IMR-90 (cell line): ENCODE measurements at regions not wholly inside any gene's neighbourhood (a gene's known extent, or its start where the extent isn't known, plus 50 kb on each side); places are given as distances from the start of the nearest gene placed in this dataset.

ENCODE experiments used
- ATAC-seq: fragments of 200-7000 bp; cut with Tn5 transposase; 2 replicates; pipeline ENCODE4 v1.9.1; 2020; ENCODE audit warnings: low read depth, mild to moderate bottlenecking, moderate library complexity
- BruUV-seq: library from RNA; stranded (reverse); fragments of 400-500 nt; replicated peaks from 2 replicates; lab custom pipeline; 2021; lab: Mats Ljungman, UMichigan
- CTCF ChIA-PET: fragments of 300-600 bp; formaldehyde crosslinking; extraction: SDS; loops from one replicate; lab custom pipeline; 2021; ENCODE audit warnings: antibody characterized with exemption; lab: Yijun Ruan, JAX
- POLR2A ChIA-PET: fragments of 300-600 bp; sonication (Branson Sonifier 250); formaldehyde crosslinking; loops from one replicate; lab custom pipeline; 2022; ENCODE audit warnings: antibody characterized with exemption; ENCODE audit not compliant: unreplicated experiment; lab: Charles Lee
- DNase-seq: peaks from one replicate; pipeline ENCODE4 v3.0.0; 2013
- H2AFZ ChIP-seq: replicated peaks from 2 replicates; pipeline ENCODE3; 2013; ENCODE audit warnings: low read length, mild to moderate bottlenecking; ENCODE audit not compliant: poor library complexity
- H2AK5ac ChIP-seq: 2 replicates; pipeline ENCODE4 v1.6.1; 2013; ENCODE audit warnings: low read depth, low read length, inconsistent platforms
- H2AK9ac ChIP-seq: replicated peaks from 2 replicates; pipeline ENCODE3; 2013; ENCODE audit warnings: mild to moderate bottlenecking, low read depth, low read length, moderate library complexity; ENCODE audit not compliant: poor library complexity
- H2BK120ac ChIP-seq: 2 replicates; pipeline ENCODE4 v1.6.1; 2013; ENCODE audit warnings: low read depth, low read length, inconsistent platforms
- H2BK15ac ChIP-seq: 3 replicates; pipeline ENCODE4 v1.6.1; 2013; ENCODE audit warnings: low read depth, low read length, inconsistent platforms
- H2BK20ac ChIP-seq: 2 replicates; pipeline ENCODE4 v1.6.1; 2013; ENCODE audit warnings: low read depth, mild to moderate bottlenecking, inconsistent platforms, low read length, moderate library complexity
- H2BK5ac ChIP-seq: 2 replicates; pipeline ENCODE4 v1.6.1; 2013; ENCODE audit warnings: mild to moderate bottlenecking, low read depth, low read length, inconsistent platforms; ENCODE audit not compliant: poor library complexity, severe bottlenecking
- H3K14ac ChIP-seq: replicated peaks from 2 replicates; pipeline ENCODE4 v1.6.1; 2013; ENCODE audit warnings: low read depth, low read length, inconsistent platforms
- H3K18ac ChIP-seq: 2 replicates; pipeline ENCODE4 v1.6.1; 2013; ENCODE audit warnings: low read depth, low read length, control low read depth
- H3K23ac ChIP-seq: 2 replicates; pipeline ENCODE4 v1.6.1; 2013; ENCODE audit warnings: low read depth, low read length, inconsistent platforms
- H3K27ac ChIP-seq: 2 replicates; pipeline ENCODE4 v1.5.1; 2013; ENCODE audit warnings: mild to moderate bottlenecking, control low read depth, low read length; ENCODE audit not compliant: insufficient read depth
- H3K27me3 ChIP-seq: 2 replicates; pipeline ENCODE4 v1.6.1; 2013; ENCODE audit warnings: low read length; ENCODE audit not compliant: control insufficient read depth, insufficient read depth
- H3K36me3 ChIP-seq: 2 replicates; pipeline ENCODE4 v1.6.1; 2013; ENCODE audit warnings: low read length, mixed read lengths; ENCODE audit not compliant: control insufficient read depth, insufficient read depth
- H3K4ac ChIP-seq: 2 replicates; pipeline ENCODE4 v1.6.1; 2013; ENCODE audit warnings: low read depth, low read length, inconsistent platforms
- H3K4me1 ChIP-seq: 2 replicates; pipeline ENCODE4 v1.6.1; 2013; ENCODE audit warnings: low read length, mixed read lengths; ENCODE audit not compliant: control insufficient read depth, insufficient read depth
- H3K4me2 ChIP-seq: 2 replicates; pipeline ENCODE4 v1.6.1; 2013; ENCODE audit warnings: low read depth, mild to moderate bottlenecking, control low read depth, low read length, moderate library complexity
- H3K4me3 ChIP-seq: 2 replicates; pipeline ENCODE4 v1.5.1; 2013; ENCODE audit warnings: low read depth, mild to moderate bottlenecking, control low read depth, low read length, moderate library complexity; ENCODE audit not compliant: insufficient read depth
- H3K56ac ChIP-seq: 2 replicates; pipeline ENCODE4 v1.6.1; 2013; ENCODE audit warnings: low read length, inconsistent platforms; ENCODE audit not compliant: insufficient read depth; ENCODE audit errors: extremely low read depth
- H3K79me1 ChIP-seq, 2 experiments: 2 replicates each; pipeline ENCODE4 v1.6.1; 2013; ENCODE audit warnings: low read length in 2 of 2, inconsistent platforms in 1 of 2, low read depth in 1 of 2
- H3K9ac ChIP-seq: 2 replicates; pipeline ENCODE4 v1.6.1; 2013; ENCODE audit warnings: low read depth, low read length, control low read depth
- H3K9me1 ChIP-seq: 2 replicates; pipeline ENCODE4 v1.6.1; 2013; ENCODE audit warnings: low read length, inconsistent platforms; ENCODE audit not compliant: insufficient read depth
- H3K9me3 ChIP-seq: 2 replicates; pipeline ENCODE4 v1.6.1; 2013; ENCODE audit warnings: low read length; ENCODE audit not compliant: control insufficient read depth, insufficient read depth
- H4K20me1 ChIP-seq: 2 replicates; pipeline ENCODE4 v1.6.1; 2013; ENCODE audit warnings: low read length, inconsistent platforms; ENCODE audit not compliant: insufficient read depth
- H4K5ac ChIP-seq: 2 replicates; pipeline ENCODE4 v1.6.1; 2013; ENCODE audit warnings: mild to moderate bottlenecking, low read depth, low read length, control low read depth
- H4K8ac ChIP-seq, 2 experiments: 2 replicates each; pipeline ENCODE4 v1.6.1; 2013; ENCODE audit warnings: low read depth in 2 of 2, low read length in 2 of 2, control low read depth in 1 of 2, inconsistent platforms in 1 of 2
- H4K91ac ChIP-seq: 2 replicates; pipeline ENCODE4 v1.6.1; 2013; ENCODE audit warnings: low read depth, low read length, inconsistent platforms; ENCODE audit not compliant: insufficient read depth
- BHLHE40 ChIP-seq: fragments of 150-350 bp; IDR thresholded peaks from 2 replicates; pipeline ENCODE4 v1.6.1; 2016; ENCODE audit warnings: mild to moderate bottlenecking, low read depth, low read length
- CEBPB ChIP-seq: IDR thresholded peaks from 2 replicates; pipeline ENCODE4 v1.6.1; 2012; ENCODE audit warnings: low read depth, low read length, improper control_type of control experiment
- CTCF ChIP-seq: conservative IDR thresholded peaks from 2 replicates; pipeline ENCODE4 v1.5.1; 2012; ENCODE audit warnings: mild to moderate bottlenecking, low read depth, low read length, improper control_type of control experiment
- FOS ChIP-seq: fragments of 150-350 bp; IDR thresholded peaks from 2 replicates; pipeline ENCODE4 v1.6.1; 2016; ENCODE audit warnings: low read depth, low read length
- MAFK ChIP-seq: IDR thresholded peaks from 2 replicates; pipeline ENCODE4 v1.6.1; 2012; ENCODE audit warnings: low read depth, low read length, improper control_type of control experiment
- MXI1 ChIP-seq: IDR thresholded peaks from 2 replicates; pipeline ENCODE4 v1.6.1; 2012; ENCODE audit warnings: low read depth, mild to moderate bottlenecking, low read length, moderate library complexity, borderline replicate concordance
- POLR2A ChIP-seq: IDR thresholded peaks from 2 replicates; pipeline ENCODE4 v1.6.1; 2012; ENCODE audit warnings: mild to moderate bottlenecking, low read depth, low read length
- RAD21 ChIP-seq: IDR thresholded peaks from 2 replicates; pipeline ENCODE4 v1.6.1; 2012; ENCODE audit warnings: low read length, improper control_type of control experiment
- SMC3 ChIP-seq: fragments of 150-350 bp; IDR thresholded peaks from 2 replicates; pipeline ENCODE4 v1.6.1; 2016; ENCODE audit warnings: low read depth, mild to moderate bottlenecking, antibody characterized with exemption, low read length, moderate library complexity
- USF2 ChIP-seq: fragments of 150-350 bp; IDR thresholded peaks from 2 replicates; pipeline ENCODE4 v1.6.1; 2017; ENCODE audit warnings: mild to moderate bottlenecking, antibody characterized with exemption, low read length, low read depth
- WGBS, 2 experiments: methylation state at CpG; one replicate each; pipeline versions ENCODE4 v1.1.5 to v1.1.7; 2013; ENCODE audit warnings: missing lambda C conversion rate in 2 of 2; ENCODE audit not compliant: insufficient read length in 1 of 2; ENCODE audit errors: extremely low coverage in 2 of 2; 5-methylcytosine and 5-hydroxymethylcytosine counted together
- dilution Hi-C: fragments of 300-500 bp; cut with HindIII; formaldehyde crosslinking; loops from one replicate; pipeline ENCODE4 v1.14.3; 2018; ENCODE audit warnings: low sequenced_read_pairs; ENCODE audit not compliant: unreplicated experiment
- in situ Hi-C: fragments of 300-500 bp; cut with MboI; formaldehyde crosslinking; loops from 3 replicates; pipeline ENCODE4 v1.14.3; 2019; ENCODE audit warnings: low sequenced_read_pairs, inconsistent platforms, mixed read lengths
- intact Hi-C: fragments of 100-400 bp; cut with micrococcal nuclease; formaldehyde crosslinking; loops from 2 replicates; pipeline ENCODE4 v1.10.0; 2022

- TF ChIP-seq CEBPB, result no peak
- no peak for TF ChIP-seq CTCF
- TF ChIP-seq SMC3, result no peak
- TF ChIP-seq MXI1, result no peak
- no peak for TF ChIP-seq FOS
- TF ChIP-seq RAD21, result no peak
- TF ChIP-seq USF2, result no peak
- TF ChIP-seq MAFK, result no peak
- TF ChIP-seq BHLHE40, result no peak
- TF ChIP-seq POLR2A, result no peak
- Histone ChIP-seq H3K9me3 (no peaks in the 10 kb centered on the region), H4K20me1 (no peaks in the 10 kb centered on the region), H4K91ac (no peak overlapping the region), H3K4me3 (no peak overlapping the region), H2BK120ac (no peak overlapping the region), H4K5ac (no peak overlapping the region), H2BK5ac (no peak overlapping the region), H3K9me1 (no peaks in the 10 kb centered on the region), H3K14ac (no peak overlapping the region), H3K27ac (no peak overlapping the region), H2AFZ (no peak overlapping the region), H2AK9ac (no peak overlapping the region), H2BK20ac (no peak overlapping the region), H3K4me2 (no peak overlapping the region), H3K4ac (no peak overlapping the region), H3K56ac (no peak overlapping the region), H4K8ac (no peak overlapping the region), H2BK15ac (no peak overlapping the region), H3K36me3 (no peaks in the 10 kb centered on the region), H3K27me3 (0 out of 2 replicates have a peak, but pooled peaks cover 3% of the 10 kb centered on the region), H3K9ac (no peak overlapping the region), H3K79me1 (no peaks in the 10 kb centered on the region), H2AK5ac (no peak overlapping the region), H3K23ac (no peak overlapping the region), H3K4me1 (no peaks in the 10 kb centered on the region), H3K18ac (no peak overlapping the region)
- no peak for DNase-seq
- dilution Hi-C loops (no loop called here), intact Hi-C loops (loop anchor here (5.0 kb wide), 1 partner anchor 503 kb away; no protein-coding TSS in a partner anchor), in situ Hi-C loops (loop anchor here (5.0 to 25.0 kb wide), 2 partner anchors 233 to 498 kb away; no protein-coding TSS in a partner anchor)
- CTCF ChIA-PET, result interaction anchor here (0.6 kb wide), 1 partner anchor 88 kb away, joined by 5 read pairs; no protein-coding TSS in a partner anchor
- POLR2A ChIA-PET, result no interaction called here
- BruUV-seq, result no TSS peak
- ATAC-seq, result no peak
- WGBS, 2 experiments, result no CpG with 5 or more reads among the region's 8 CpGs
Observed at GRCh38 chrX:109914114-109914849, 88.6 kb upstream of the TMEM164 start.
